GM19043 (cell line): ENCODE measurements at regions not wholly inside any gene's neighbourhood (a gene's known extent, or its start where the extent isn't known, plus 50 kb on each side); places are given as distances from the start of the nearest gene placed in this dataset.

Experiments
- ATAC-seq: cut with Tn5 transposase; IDR thresholded peaks from one replicate; pipeline ENCODE4 v1.9.1; 2021; ENCODE audit warnings: low read depth; ENCODE audit not compliant: unreplicated experiment

DNA sequence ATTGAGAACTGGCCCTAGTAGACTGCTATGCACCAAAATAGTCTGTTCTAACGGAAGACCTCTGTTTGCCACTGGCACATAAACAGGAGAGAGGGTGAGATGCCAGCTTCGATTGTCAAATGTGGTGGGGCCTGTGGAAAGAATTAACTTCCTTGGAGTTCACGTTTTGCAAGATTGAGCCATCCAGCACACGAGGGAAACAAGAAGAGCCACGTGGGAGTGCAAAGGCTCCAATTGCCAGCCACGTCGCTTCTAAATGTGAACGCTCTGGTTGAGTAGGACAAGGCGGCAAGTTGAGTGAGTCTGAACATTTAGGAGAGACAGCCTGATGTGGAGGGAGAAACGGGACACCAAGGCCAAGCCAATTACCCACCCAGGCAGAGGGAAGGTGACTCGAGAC is 409.1 kb downstream of the FGF9 start:
- no peak for ATAC-seq

GRCh38 chr13:22080832-22081231 is 410.0 kb downstream of the FGF9 start:
- ATAC-seq = no peak

DNA sequence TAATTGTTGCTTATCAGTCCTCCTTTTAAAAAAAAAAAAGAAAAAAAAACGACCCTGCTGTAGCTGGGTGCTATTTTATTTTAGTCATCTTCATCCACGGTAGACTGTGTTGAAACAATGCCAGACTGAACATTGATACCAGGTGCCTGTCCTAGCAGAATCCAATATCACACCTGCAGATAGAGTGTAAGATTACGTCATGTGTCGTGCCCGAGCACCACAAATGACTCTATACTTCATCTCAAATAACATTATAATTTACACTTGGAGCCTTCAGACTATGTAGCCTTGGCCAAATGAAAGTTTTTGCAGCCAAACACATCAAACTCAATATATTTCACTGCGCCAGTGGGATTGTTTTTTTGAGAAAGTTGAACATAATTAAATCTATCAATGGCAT is 410.6 kb downstream of the FGF9 start:
- ATAC-seq = no peak

DNA sequence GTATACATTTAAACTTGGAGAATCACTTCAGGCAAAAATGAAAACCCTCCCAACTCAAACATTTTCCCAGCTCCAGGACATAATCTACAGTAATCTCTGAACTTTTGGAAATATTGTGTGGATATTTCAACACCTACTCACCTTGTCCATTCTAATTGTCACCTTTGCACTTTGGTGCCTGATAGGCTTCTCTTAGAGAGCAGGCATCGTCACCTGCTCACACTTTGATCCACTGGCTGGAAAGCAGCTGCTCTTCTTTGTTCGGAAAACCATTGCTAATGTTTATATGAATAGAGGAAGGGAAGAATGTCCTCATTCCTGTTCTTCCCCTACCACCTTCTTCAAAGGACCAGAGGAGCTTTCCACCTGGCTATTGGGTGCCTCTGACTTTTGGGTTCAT is 411.2 kb downstream of the FGF9 start:
- ATAC-seq = no peak

DNA sequence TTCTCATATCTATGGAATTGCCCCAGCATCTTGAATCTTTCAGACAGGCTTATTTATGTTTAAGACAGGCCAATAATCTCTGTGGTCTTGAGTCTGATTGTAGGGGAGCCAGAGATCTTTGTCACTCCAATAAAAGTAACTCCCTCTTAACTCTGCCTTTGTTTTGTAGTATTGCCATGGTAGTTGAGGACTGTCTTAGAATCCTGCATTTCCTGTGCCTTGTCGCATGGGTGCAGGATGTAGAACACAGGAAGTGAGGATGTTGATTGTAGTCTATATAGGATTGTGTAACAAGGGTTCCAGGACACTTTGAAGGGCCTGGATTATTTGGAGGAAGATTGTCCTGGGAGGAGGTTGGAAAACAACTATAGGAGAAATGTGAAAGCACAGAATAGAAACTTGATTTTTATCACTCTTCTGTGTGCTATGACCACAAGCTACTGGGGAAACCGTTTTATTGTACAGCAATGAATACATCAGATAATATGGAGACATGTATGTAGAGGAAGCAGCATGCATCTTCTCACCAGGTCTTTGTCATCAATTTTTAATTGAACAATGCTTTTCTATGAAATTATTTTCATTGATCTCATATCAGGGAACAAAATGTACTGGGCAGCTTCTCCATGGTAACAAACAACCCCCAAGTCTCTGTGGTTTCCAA is 411.7 kb downstream of the FGF9 start:
- ATAC-seq = no peak

GRCh38 chr13:22085001-22085400 is 414.1 kb downstream of the FGF9 start:
- ATAC-seq = no peak

DNA sequence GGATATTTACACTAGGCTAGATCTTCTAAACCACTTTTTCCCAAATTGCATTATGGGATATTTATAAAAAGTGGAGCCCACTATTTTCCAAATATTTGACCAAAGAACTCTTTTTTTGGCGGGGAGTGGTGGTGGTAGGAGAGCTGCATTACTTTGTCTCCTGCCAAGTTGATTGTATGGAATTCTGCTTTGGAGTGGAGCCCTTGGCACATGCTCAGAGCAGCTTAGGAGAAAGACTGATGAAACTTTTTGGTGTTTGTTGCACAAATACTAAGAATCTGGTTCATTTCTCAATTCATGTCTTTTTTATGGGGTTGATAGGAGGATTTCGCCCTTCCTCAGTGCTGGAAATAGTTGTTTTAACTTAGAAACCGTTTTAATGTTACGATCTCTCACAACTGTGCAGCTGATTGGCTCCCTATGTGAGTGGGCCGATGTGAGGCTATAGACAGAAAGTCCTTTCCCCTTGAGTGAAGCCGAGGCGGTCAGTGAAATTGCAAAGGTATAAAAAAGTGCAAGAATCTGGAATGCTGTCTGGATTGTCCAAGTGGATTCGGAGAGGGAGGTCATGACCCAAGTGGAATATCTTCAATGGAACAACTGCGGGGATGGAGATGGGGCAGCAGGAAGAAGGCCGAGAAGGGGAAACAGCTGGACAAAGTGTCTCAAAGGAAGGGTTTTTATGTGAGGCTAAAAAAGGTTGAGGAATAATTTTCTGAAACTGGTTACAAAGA is 415.9 kb downstream of the FGF9 start:
- ATAC-seq = no peak

DNA sequence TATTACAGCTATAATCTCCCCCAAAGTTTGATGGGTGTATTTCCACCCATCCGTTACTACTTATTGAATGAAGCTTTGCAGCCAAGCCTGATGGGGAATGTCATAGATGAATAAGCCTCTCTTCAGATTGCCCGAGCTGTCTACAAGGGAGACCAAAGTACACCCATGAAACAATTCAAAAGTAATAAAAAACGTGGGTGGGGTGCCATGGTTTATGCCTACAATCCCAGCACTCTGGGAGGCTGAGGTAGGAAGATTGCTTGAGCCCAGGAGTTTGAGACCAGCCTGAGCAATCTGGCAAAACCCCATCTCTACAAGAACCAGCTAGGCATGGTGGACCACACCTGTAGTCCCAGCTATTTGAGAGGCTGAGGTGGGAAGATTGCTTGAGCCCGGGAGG is 419.2 kb downstream of the FGF9 start:
- no peak for ATAC-seq

GRCh38 chr13:22091222-22091970 is 420.5 kb downstream of the FGF9 start:
- no peak for ATAC-seq

- ATAC-seq = no peak
Observed at GRCh38 chr13:22091971-22092300, 421.1 kb downstream of the FGF9 start.

GRCh38 chr13:22092791-22093560 is 422.1 kb downstream of the FGF9 start:
- no peak for ATAC-seq

- no peak for ATAC-seq
Observed at GRCh38 chr13:22095794-22096193, 424.9 kb downstream of the FGF9 start.

DNA sequence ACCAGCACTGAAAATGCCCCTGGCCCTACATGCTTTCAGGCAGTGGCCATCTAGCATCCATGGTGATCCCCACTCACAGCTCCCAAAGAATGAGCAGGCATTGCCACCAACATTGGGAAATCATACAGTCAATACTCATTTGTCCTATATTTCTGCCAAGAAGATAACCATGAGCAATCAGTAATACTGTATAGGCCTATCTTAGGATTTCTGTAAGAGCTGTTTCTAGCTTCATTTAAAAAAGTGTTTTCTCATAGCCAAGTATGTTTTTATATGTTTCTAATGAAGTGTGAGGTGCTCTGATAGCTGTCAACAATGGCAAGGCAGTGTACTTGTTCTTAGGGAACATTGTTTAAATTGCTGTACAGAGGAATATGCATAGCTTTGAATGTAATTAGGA is 428.7 kb downstream of the FGF9 start:
- no peak for ATAC-seq

GRCh38 chr13:22102271-22102670 is 431.4 kb downstream of the FGF9 start:
- ATAC-seq = no peak

DNA sequence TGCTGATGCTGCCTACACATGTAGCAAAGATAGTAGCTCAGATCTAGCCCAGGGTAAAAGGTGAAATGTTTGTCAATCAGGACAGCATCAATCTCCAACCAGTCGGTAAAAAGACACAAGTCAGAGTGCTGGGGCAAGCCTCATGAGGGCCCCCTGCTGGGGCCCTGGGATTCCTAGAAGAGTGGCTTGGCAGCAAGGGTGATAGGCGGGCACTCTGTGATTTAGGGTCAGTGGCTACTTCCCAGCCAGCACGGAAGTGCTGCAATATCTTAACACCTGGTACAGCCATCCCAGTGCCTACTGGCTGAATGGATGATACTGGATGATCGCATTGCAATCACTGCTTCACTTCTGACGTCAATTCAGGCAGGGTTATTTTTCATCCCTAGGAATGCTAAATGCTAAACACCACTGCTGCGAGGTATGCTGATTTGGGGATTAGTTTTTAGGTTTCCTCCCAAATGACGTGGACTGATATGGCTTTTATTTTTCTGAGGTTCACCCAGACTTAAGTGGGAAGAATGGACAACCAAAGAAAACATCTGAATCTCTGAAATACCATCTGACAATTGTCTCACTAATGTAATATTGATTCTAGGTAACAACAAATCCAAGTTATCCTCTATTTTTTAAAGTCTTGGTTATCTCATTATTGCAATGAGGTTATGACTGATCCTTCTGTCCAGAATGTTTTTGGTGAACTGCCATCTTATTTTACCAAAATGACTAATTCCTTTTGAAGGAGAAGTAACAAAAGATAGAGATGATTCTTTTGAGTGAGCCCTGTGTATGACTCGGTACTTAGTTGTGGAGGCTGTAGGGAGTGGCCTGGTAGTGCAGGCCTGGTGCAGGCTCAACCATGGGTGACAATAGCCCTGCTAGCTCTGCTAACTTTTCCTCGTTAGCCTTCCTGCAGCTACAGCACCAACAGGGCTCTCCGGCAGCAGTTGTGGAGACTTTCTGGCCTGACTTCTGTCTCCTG is 432.5 kb downstream of the FGF9 start:
- ATAC-seq = no peak

- ATAC-seq = no peak
Observed at GRCh38 chr13:22106058-22106457, 435.2 kb downstream of the FGF9 start.

DNA sequence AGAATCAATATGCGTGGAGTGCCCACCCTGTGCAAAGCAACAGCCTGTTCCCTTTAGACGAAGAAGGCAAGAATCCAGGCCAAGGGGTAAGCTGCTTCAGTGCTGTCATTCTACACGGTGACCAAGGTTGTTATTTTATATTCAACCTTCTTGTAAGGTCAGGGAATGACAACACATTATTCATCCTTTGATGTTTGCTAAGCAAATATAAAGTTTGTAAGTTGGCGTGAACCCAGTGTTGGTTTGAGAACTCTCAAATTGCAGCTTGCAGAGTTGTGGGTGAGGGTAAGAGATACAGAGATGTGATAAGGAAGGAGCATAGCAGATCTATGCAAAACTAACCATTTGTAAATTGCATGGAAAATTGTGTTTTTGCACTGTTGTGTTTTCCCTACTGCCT is 436.7 kb downstream of the FGF9 start:
- no peak for ATAC-seq

- ATAC-seq = no peak
Observed at GRCh38 chr13:22108283-22108942, 437.5 kb downstream of the FGF9 start.

DNA sequence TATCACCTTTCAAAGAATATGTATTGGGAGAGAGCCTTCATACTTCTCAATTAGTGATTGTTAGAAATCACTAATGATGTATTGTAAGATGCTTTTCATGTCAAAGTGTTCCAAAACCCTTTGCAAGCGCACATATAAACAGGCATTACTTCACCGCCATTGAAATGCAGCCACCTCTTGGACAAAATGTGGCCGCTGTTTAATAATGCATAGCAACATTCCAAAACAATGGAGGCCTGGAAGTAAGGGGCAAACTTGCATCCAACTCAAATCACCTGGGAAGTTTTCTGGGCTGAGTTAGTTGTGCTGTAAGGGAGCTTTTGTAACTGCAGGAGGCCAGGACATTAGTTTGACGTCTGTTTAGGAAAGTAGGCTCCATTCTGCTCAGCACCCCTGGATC is 438.1 kb downstream of the FGF9 start:
- ATAC-seq = no peak
